GM21423 (cell line): ENCODE measurements at regions not wholly inside any gene's neighbourhood (a gene's known extent, or its start where the extent isn't known, plus 50 kb on each side); places are given as distances from the start of the nearest gene placed in this dataset.
"Not testable (repeated sequence)": the region's sequence is repeated elsewhere in the genome, so short reads cannot be mapped to it uniquely, and the experiment has no call there.

Experiments
- ATAC-seq: cut with Tn5 transposase; IDR thresholded peaks from one replicate; pipeline ENCODE4 v1.9.1; 2021; ENCODE audit warnings: mild to moderate bottlenecking, moderate library complexity; ENCODE audit not compliant: unreplicated experiment

DNA sequence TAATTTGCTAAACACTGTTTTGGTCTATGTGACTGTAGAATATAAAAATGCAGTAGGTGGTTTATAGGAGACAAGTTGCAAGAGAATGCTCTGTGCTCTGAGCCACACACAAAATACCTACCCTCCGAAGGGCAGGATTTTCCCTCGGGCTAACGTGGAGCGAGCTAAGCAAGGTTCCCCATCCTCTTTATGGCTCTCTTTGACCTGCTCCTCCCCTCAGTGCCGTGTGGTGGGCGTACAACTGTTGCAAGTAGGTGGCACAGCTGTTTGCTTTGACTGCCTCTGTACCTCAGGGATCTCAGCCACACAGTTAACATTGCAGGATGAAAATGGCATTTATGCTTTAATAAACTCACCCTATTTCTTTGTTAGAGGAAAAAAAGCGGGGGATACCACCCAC lies 339.1 kb downstream of the SATB1 start:
- no peak for ATAC-seq

DNA sequence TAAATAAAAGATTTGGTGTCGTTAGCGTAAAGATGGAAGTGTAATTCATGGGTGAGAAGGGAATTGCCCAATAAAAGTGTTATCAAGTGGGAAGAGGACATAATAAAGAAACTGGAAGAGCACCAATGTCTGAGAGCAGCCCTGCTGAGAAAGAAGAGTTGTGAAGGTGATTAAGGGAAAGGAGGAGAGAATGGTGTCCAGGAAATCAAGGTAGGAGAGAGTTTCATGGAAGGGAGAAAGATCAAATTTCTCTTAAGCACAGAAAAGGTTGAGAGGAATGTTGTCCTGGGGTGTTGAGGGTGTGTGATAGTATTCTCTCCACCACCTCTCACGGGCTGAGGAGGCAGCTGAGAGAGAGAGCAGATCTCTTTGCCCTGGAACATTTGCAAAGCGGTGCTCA lies 339.7 kb downstream of the SATB1 start:
- no peak for ATAC-seq

DNA sequence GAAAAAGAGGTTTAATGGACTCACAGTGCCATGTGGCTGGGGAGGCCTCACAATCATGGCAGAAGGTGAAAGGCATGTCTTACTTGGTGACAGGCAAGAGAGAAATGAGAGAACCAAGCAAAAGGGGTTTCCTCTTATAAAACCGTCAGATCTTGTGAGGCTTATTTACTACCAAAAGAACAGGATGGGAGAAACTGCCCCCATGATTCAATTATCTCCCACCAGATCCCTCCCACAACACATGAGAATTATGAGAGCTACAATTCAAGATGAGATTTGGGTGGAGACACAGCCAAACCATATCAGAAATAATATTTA lies 340.8 kb upstream of the TBC1D5 start:
- not testable (repeated sequence) for ATAC-seq

DNA sequence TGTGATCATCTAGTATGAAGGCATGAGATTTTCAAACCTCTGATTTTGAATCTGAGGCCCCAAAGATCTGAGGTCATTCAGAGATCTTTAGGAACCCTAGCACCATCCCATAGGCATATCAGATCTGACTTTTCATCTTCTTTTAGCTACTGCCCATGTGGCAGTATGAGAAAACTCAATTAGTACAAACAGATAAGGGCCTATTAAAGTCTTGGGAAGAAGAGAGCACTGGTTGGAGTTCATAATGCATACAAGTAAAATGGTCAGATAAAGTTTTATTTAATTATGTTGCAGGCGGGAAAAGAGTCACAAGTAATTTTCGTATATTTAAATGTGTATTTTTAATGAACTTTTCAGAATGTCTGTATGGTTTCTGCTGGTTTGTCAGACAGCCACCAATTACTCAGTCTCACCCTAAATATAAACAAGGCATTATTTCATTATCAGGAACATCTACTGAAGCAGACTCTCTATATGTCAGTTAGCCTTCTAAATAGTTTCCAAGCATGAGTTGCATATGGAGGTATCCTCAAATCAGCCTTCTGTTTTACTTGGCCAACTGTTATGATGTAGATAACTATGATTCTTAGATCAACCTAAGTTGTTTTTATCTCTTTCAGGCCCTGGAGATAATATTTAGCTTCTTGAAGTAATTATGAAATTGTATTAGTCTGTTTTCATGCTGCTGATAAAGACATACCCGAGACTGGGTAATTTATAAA lies 340.3 kb upstream of the TBC1D5 start:
- no peak for ATAC-seq

DNA sequence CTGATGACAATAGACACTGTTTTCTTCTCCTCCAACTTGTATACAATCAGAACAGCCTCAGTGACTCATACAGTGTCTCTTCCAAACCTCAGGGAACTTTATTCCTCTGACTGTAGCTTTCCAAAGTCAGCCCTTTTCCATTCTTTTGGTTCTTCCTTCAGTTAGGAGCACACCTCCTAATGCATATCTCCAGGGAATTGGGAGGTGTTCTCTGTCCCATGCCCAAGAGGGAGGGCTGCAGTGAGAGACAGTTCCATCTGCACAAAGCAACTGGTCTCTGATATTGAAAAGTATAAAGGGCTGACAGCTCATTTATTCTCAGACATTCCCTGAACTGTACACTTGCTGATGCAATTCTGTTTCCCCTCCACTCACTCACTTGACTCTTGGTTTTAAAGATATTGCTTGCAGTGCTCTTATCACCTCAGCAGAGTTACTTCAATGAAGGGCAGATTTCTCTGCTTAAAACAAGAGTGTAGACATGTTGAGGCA lies 337.8 kb upstream of the TBC1D5 start:
- ATAC-seq = no peak

DNA sequence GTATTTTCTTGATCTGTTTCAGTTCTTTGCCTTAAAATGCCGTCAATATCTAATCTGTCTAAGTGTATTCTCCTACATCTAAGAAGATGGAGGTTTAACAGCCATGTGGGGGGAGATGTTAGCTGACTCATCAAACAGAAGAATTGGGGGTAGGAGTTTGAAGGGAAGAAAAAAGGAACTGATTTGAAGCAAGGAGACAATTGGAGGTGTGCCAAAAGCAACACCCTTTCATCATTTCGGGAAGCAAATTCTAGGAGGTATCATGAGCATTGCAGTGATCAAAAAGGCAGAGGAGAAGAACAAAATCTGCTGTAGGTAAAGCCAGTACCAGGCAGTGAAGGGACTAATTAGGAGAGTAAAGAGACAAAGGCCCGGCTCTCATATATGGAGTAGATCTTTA lies 337.3 kb upstream of the TBC1D5 start:
- no peak for ATAC-seq

DNA sequence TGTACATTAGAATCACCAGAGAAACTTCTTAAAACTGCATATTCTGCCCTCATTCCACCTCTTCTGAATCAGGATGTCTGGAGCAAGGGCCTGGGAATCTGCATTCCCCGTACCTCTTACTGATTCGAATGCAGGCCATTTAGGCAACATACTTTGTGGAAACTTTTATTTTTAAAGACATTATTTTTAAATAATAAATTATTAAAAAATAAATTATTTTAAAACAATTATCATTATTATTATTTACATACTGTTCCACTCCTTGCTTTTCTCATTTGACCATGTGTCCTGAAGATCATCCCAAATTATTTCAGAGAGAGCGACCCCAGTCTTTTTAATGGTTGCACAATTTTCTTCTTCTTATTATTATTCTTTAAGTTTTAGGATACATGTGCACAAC lies 336.6 kb upstream of the TBC1D5 start:
- ATAC-seq = no peak

DNA sequence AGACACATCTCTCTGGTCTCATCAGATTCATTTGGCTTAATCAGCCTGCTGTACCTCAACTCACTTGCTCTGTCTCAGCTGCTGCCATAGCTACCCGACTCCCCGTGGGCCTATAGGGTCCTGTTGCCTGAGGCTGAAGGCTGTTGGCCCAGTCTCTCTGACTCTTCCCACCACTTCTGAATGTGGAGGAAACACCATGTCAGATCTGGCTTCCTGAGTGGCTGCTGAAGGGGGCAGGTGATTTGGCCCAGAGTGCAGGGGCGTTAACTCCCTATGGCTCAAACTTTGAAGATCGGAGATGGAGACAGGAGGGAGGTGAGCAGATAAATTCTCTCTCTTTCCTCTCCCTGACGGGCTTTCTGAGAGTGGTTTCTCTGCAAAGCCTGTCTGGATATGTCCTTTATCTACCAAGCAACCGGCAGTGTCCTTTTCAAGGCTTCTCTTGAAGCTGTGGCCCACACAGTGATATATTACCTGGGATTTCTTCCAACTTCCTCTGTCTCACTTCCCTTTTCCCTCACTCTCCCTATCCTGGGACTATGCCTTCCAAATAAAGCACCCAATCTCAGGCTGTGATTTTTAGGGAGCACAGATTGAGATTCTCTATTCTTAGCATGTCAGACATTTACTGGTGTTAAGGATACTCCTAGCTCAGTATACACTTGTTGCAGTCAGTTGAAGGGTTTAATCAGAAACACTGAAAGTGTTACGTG lies 334.9 kb upstream of the TBC1D5 start:
- no peak for ATAC-seq

DNA sequence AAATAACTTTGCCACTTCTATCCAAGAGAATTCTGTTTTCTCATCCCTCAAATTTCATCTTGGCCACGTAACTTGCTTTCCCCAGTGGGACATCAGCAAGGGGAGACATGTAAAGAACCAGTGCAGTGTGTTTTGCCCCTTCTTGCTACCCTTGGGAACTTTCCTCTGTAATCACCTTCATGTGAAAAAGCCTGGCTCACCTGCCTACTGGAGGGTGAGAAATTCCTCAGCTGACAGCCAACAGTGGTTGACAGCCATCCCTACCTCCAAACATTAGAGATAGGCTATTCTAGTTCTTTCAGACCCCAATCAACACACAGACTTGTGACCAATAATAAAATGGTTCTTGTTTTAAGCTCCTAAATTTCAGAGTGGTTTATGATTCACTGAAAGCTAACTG lies 333.9 kb upstream of the TBC1D5 start:
- ATAC-seq = no peak

DNA sequence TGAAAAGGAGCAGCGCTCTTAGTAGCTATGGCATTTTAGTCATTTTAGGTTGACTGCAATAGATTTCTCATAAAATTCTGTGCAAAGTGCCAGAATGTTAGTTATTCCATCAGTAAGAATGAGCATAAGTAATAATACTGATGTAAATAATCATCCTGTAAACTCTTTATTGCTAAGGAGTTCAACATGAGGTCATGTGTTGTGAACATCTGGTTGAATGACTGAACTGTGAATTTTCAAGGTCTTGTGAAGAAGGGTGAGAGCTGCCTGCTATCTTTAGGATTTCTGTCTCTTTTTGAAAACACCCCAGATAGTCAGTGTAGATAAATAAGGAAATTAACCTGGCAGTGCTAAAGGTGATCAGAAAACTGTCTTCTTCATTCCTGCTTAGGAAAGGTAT lies 333.4 kb upstream of the TBC1D5 start:
- no peak for ATAC-seq

DNA sequence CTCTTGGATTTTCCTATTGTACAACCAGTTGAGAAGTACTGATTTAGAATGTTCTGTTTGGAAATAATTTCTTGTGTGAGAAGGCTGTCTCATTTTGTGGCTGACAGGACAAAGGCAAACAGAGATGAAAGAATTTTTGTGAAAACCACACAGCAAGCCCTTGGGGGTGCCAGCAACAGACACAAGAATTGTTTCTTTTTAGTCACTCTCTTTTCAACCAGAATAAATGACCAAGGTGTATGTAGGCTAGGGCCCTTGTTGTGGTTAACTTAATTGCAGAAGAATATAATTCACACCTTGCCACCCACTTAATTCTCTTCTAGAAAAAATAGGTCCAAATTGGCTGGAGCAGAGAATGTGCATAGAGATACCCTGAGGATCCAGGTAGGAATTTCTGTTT lies 329.4 kb upstream of the TBC1D5 start:
- no peak for ATAC-seq

DNA sequence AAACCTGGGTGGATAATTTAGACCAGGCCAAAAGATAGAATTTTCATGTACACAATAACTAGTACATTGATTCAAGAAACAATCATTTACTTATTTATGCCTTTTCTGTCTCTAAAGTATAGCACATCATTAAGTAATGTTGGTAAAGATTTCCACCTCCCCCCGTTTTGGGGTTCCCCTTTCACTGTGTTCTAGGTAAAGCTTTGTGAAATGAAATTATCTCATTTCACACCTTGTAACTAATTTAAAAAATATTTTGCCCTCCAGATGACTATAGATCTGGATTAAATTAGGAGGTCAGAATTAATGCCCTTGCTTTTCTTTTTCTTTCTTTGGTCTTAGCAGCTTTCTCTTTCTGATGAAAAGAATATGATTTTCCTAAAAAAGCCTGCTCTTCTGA lies 328.5 kb upstream of the TBC1D5 start:
- no peak for ATAC-seq

DNA sequence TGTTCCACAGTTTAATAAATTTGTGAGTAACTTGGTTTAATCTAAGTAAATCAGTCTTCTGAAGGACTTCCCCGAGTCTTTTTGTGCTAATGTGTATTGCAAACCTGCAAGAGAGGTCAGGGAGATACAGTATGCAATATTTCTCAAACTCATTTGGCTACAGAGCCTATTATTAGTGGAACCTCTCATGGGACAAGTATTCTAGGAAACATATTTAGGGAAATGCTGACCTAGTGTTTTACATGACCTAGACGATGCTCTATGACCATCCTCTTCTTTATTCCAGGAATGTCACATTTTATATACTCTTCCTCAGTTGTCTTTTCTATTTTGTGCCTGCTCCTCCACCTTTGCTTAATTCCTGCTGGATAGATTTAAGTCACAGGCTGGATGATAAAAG lies 327.8 kb upstream of the TBC1D5 start:
- ATAC-seq = no peak

DNA sequence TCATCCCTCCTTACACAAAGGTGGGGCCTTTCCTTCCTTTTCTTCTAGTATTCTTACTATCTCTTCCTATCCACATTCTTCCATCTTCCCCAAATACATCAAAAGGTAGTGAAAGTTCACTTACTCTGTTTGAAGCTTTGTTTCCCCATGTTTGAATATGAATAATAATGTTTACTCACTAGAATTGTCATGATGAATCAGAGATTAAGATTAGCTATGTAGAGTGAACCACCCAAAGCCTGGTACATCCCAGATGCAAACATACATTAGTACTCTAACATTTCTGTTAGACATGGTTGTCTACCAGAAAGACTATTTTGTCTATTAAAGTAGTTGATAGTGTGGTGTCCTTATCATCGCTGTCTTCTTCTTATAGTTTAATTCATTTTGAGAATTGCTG lies 327.1 kb upstream of the TBC1D5 start:
- ATAC-seq = no peak

DNA sequence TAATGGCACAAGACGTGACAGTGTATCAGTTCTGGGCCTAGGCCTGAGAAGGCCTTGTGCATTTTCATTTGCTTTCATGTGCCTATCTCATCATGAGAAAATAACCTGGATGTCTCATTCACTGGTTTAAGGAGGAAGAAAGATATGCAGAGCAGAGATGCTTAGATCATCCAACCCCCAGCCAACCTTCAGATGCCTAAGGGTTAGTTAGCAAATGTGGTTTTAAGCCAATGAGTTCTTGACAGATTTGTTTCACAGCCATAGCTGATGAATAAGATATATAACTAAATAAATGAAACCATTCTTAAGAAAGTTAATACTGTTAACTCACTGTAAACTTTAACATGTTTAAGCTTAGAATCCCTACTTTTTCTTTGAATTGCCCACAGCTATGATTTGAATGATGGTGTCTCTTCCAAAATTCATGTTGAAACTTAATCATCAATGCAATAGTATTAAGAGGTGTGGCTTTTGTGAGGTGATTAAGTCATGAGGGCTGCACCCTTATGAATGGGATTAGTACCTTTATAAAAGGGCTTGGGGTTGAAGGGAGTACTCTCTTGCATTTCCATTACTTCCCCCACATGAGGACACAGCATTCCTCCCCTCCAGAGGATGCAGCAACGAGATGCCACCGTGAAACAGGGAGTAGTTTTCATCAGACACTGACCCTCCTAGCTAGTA lies 324.6 kb upstream of the TBC1D5 start:
- ATAC-seq = no peak

DNA sequence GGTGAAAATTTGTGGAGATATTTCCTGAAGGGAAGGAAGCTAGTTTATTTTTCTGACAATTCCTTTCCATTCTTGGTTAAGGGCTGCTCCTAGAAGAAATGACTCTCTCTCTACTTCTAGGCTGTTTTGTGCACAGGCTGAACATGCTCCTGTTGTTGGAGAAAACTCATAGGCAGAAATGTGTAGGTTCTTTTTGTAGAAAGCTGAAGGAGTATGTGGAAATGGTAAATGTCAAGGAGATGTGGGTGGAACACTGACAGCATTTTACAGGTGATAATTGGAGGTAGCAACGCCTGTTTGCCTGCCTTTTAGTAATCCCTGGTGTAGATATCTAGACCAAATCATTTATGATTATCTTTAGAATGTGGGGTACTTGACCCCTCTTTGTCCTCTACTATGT lies 322.2 kb upstream of the TBC1D5 start:
- ATAC-seq = no peak

DNA sequence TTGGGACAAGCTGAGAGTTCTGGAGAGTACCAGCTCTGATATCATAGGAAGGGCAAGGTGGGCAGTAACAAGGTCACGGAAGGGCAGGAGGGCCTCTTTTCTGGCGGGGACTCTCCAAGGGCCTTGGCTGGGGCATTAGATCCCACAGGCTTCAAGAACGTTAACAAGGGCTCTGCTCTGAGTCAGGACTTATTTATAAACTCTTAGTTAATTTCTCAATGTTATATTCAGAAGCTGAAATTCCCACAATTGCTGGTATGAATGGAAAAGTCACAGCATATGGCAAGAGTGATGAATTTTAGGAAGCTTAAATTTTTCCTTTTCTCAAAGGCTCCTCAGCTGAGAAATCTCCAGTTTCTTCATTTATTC lies 320.2 kb upstream of the TBC1D5 start:
- ATAC-seq = no peak

DNA sequence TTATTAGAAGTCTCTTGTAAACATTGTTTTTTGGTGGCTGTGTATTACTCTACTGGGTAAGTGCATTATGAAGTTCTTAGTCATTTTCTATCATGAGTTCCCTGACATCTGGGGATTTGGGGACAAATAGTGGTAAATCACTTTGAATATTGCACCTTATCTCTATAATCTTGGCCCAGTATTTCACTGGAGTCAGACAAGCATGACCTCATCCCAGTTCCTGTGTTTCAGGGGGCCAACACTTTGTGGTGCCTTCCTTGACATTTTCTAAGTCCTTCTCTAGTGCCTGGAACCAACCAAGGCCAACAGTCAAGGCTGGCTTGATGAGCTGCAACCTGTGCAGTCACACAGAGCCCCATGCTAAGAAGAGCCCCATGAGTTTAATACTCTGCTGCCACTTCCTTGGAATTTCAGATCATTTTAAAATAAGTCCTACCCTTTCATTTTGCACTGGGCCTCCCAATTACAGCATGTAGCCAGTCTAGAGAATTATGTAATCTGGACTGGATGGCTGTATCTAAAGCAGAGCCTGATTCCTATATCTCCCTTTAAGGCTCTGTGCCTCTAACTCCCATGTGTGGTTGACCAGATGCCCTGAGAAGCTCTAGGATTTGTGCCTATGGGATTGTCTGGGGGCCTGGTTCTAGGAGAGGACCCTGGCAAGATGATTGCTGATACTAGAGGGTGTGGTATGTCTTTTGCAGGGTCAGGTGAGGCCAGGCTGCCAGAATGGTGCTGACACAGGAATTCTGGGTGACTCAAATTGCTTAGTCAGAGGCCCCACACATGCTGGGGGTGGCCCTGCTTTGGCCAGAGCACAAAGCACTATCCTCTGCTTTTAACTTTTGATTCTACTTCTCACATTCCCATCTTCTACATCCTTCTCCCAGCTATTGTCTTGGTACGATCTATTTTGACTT lies 319.6 kb upstream of the TBC1D5 start:
- no peak for ATAC-seq

DNA sequence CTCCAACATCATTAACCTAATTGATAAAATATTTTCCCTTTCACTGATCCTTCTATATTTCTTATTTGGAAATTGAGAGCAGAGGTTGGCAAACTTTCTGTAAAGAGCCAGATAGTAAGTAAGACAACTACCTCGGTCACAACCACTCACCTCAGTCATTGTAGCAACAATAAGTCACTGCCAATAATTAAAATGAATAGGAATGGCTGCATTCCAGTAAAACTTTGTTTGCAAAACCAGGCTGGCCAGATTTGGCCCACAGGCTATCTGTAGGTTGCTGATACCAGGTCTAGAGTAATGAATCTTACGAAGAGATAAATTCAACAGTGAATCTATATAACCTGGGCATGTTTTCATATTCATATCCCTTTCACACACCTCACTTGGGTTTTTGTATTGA lies 316.2 kb upstream of the TBC1D5 start:
- ATAC-seq = no peak

DNA sequence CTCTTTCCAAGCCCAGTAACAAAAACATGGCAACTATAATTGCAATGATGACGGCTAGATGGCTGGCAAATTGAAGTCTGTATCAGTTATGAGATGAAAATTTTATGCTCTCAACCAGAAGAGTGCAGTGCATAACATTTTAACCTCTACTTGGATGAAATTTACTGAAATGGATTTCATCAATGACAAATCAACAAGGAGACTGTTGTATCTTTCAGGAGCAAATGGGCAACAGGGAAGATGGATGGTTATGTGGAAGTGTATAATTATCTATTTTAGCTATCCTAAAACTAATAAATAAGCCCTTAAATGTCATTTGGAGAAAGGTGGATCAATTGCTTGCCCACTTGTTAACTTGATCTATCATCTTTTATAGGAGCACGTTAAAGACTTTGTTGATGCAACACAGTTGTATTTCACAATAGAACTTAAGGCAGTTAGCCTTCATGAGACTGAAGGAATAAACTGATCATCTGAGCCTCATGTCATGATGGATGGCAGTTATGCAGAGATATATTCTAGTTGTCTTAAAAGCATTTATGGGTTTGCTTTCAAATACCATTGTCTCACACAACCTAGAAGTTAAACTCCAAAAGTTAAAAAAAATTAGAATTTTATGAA lies 315.1 kb upstream of the TBC1D5 start:
- ATAC-seq = no peak

DNA sequence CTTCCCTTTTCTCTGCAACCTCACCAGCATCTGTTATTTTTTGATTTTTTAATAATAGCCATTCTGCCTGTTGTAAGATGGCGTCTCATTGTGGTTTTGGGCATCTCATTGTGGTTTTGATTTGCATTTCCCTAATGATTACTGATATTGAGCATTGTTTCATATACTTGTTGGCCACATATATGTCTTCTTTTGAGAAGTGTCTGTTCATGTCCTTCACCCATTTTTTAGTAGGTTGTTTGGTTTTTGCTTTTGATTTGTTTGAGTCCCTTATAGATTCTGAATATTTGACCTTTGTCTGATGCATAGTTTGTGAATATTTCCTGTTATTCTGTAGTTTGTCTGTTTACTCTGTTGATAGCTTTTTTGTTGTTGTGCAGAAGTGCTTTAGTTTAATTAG lies 312.2 kb upstream of the TBC1D5 start:
- no peak for ATAC-seq
